ENCODE measurements at regions not wholly inside any gene's neighbourhood (a gene's known extent, or its start where the extent isn't known, plus 50 kb on each side); places are given as distances from the start of the nearest gene placed in this dataset.

- no peak for DNase-seq
These were observed 219.1 kb downstream of the SOCS6 start for GRCh38 chr18:70507970-70508369.

DNA sequence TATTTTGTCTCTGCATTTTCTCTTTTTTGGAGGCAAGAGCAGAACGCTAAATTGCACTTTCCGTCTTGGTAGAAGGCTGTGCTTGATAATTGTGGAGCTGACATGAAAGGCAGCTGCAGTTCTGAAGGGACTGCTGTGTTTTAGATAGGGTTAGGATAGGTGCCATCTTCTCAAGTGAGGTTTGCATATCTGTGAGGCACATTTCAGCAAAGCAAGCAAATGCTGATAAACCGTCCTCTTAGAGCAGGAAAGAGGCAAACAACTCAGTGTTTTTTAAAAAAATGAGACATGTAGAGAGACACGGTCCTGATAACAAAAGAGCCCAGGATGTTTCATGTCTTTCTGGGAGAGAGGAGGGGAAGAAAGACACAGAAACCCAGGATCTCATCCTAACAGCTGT is 217.7 kb downstream of the SOCS6 start:
- no peak for DNase-seq

DNA sequence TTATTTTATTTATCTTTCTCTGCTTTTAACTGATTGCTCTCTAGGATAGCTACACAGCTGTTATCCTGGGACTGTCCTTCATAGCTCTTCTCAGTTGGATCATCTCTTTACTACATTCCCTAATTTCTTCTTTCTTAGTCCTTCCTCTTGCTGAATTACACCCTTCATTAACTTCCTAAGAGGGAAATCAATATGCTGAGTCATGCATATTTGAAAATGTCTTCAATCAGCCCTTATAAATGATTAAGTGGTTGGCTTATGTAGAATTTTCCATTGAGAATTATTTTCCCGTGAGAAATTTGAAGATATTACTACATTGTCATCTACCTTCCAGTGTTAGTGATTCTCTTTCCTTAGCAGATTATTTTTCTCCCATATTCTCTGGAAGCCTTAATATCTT is 214.2 kb downstream of the SOCS6 start:
- no peak for DNase-seq

DNA sequence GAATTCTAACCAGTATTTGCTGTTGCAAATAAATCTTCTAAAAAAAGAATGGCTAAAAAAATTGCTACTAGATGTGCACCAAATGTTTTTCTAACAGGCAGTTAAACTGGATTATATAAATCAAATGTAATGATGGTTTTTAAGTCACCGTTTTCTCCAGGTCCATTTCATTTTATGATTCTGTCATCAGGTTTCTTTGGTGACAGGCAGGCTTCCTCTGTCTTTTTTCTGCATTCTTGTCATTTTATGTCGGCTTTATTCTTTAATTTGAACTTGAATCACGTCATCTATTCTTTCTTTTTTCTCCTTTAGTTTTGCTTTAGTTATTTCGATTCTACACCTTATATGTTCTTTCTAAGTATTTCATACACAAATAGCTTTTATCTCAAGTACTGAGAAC is 212.5 kb downstream of the SOCS6 start:
- no peak for DNase-seq

GRCh38 chr18:70500748-70501147 is 211.9 kb downstream of the SOCS6 start:
- DNase-seq, result no peak

DNA sequence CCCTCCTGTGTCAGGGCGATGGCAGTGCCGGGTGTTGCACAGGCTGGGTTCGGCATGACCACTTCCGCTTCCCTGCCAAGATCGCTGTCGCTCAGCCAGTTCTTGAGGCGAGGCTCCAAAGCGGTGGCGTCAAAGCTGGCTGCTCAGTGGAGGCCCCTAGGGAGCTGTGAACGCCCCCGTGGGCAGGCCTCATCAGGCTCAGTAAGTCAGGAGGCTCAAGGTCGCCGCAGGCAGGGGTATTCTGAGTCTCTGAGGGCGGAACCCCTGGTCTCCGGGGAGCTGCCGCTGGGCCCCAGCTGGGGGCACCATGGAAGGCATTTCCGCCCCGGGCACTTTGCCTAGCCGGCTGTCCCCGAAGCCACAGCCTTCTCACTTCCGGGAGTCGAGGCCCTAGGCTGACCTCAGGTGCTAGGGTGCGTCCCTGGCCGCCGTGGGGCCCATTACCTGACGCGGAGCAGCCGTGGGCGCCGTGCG is 210.4 kb downstream of the SOCS6 start:
- DNase-seq, result no peak

DNA sequence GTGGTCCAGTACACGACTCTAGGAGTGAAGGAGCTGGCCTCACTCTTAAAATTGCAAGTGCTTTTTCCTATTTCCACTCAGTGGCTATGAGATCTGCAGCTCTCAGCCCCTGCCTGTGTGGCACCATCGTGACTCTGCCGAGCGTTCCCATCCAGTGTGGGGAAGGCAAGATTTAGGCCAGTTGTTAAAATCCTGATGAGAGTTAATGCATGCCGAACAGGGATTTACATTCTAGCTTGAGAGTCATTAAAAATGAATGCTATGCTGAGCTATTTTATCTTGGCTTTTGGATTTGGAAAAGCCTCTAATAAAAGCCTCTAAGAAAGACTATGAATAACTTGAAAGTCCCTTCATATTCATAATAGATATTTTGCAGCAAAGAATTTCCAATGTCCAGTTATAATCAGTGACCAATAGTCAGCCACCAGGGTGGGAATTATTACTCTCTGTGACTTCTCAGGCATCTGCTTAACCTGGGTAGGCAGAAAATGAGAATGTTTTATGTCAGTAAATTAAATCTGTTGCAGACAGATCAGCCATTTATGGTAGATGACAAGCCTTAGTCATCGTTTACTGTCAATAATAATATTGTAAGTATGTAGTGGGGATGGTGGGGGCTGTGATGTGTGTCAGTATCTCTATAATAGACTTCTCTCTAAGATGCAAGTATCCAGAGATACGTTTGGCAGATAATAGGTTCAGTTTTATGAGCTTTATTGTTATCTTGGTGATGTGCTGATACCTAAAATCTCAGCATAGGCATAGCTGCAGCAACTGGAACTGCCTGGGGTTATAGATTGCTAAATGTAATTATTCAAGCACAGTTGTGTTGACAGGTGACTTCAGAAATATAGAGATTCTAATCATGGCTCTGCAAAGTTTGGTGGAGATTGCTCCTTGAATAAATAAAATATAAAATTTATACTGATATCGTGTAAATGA is 207.8 kb downstream of the SOCS6 start:
- no peak for DNase-seq

DNA sequence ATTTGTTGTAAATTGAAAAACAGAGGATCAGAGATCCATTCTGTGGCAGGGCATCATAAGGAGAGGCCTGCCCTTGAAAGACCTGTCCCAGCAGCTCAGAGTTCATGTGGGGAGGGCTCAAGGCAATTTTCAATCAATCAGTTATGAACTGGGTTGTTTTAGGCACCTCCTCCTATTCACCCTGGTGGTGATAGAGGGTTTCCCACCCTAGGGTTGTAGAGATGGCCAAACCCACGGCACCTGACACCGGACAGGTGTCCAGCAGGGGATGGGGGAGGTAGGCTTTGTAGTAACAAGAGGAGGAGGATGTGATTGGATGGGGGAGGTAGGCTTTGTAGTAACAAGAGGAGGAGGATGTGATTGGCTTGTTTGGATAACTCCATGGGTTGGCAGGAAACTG is 205.7 kb downstream of the SOCS6 start:
- DNase-seq, result no peak

DNA sequence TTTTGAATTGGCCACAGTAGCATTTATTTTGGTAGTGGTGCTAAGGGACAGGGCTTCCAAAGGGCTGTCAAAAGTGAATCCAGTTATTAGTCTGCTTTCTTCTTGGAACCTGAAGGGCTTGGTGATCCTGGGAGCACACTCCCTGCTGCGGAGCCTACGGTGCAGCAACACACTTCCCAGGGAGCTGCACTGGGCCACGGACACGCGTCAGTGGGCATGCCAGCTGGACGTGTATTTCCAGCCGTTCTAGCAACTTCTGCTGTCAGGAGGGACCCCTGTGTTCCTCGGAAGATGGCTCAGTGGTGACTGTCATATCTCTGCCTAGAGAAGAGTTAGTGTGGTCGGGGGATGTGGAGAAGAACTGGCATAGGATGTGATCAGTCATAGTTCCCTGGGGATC is 204.6 kb downstream of the SOCS6 start:
- no peak for DNase-seq

- peak in 2 of 3 donors; percentile 11 to 15 for DNase-seq
These were observed 203.0 kb downstream of the SOCS6 start for GRCh38 chr18:70491734-70492348.

DNA sequence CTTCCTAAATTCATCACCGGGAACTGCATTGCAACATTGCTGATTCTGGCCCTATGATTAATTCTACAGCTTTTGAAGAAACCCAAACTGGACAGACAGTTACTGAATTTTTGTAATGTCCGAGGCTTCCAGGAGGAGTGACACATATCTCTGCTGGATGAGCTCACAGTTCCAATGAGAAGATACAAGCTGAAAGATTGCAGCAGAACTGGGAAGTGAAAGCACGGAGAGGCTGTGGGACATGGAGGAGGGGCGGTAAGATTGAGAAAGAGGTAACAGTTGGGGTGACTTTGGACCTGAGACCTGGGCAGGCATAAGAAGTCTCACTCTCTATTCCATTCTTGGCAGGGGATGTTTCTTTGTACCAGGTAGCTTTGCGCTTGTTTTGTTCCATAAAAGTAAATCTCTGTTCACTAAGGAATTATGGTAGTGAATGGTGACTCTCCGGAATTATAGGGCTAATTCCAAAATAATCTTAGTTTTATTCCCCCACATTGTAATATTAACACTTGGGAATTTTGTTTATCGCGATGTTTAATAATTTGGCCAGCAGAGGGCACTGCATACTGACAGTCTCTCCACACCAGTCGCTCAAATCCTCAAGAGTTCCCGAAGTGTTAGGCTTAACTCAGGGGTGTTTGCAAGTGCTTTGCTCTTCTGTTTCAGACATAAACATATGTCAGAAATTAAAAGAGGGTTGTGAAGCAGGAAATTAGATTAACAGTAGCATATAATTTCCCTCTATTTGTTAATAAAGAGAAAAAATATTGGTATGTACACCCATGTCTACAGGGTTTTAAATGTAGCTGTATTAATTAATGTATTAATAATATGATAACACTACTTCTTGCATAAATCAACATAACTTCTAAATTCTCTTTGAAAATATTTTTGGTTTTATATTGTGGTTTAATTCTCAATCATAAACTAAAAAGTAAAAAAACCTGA is 201.4 kb downstream of the SOCS6 start:
- DNase-seq, result peak; percentile 30 to 53 (median 34)

GRCh38 chr18:70489571-70489970 is 200.7 kb downstream of the SOCS6 start:
- no peak for DNase-seq

DNA sequence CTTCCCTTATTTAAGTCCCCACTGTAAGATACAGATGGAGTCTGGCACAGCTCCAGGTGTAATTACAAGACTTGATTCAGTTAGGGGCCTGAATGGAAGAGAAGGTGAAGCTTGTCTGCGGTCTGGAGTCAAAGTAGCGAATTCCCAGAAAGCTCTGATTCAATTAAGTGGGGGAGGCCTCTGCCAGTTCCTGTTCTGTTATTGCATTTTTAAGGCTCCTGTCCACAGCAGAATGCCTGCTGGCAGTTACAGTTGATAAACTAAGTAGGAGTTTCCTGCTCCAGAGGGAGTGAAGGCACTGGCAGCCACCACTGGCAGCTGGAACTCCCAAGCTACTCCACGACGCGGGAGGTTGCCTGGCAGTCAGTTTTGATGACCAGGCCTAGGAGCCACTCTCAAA is 181.1 kb downstream of the SOCS6 start:
- DNase-seq, result peak in 1 of 3 donors; percentile 4

- DNase-seq, result no peak
These were observed 180.2 kb downstream of the SOCS6 start for GRCh38 chr18:70468861-70469547.

- DNase-seq, result peak; percentile 48 to 83 (median 69)
These were observed 175.7 kb downstream of the SOCS6 start for GRCh38 chr18:70464343-70465114.

- DNase-seq, result no peak
These were observed 174.2 kb downstream of the SOCS6 start for GRCh38 chr18:70463085-70463484.

DNA sequence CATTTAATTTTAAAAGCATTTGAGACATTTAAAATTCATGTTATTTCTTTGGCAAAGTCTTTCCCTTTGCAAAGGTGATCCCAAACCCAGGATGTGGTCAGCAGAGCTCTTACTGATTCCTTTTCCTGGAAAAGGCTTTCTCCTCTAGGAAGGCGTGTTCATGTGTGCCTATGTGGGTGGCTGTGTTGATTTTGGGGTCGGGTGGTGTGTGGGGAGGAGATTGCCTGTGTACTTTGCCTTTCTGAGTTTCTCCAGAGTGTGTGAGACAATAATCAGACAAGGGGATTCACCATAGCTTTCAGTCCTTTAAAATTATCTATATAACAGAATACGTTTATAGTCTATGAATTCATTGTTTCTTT is 173.2 kb downstream of the SOCS6 start:
- DNase-seq, result no peak

DNA sequence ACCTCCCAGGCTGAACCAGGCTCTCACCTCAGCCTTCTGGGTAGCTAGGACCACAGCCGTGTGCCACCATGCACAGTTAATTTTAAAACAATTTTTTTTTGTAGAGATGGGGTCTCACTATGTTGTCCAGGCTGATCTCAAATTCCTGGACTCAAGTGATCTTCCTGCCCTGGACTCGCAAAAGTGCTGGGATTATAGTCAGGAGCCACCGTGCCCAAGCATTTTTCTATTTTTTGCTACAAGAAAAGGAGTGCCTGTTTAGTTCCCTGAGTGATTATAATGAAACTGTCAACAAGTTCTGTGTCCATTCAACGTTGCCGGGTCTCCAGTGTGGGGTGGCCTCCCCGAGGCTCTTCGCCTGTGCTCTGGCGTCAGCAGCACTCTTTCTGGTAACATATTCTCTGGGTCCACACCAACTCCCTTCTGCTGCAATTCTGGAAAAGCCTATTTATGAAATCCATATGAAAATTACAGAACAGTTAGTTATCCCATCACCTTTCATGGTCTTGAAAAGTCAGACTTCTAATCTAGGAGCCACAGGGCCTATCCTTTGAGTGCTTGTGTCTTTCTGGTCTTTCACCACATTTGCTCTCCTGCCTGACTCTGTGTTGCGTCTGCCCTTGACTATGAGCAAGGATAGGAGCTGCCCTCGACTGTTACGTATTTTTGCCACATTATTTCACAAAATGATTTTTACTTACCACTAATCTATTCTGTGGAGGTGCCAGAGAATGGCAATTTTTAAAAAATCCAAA is 172.7 kb downstream of the SOCS6 start:
- no peak for DNase-seq

GRCh38 chr18:70459731-70460130 is 170.9 kb downstream of the SOCS6 start:
- no peak for DNase-seq

- no peak for DNase-seq
These were observed 170.4 kb downstream of the SOCS6 start for GRCh38 chr18:70459251-70459650.

Data from muscle of back (tissue), 3 donors.